PC-9 (cell line): ENCODE measurements at regions not wholly inside any gene's neighbourhood (a gene's known extent, or its start where the extent isn't known, plus 50 kb on each side); places are given as distances from the start of the nearest gene placed in this dataset.

ENCODE experiments used
- EZH2 ChIP-seq: fragments of 200-600 bp; sonication (generic); IDR thresholded peaks from 2 replicates; pipeline ENCODE4 v1.8.0; 2017; ENCODE audit warnings: antibody characterized with exemption, low read depth
- TF ChIP-seq, protein P1 (sequence below): fragments of 200-600 bp; sonication (generic); conservative IDR thresholded peaks from 2 replicates; pipeline ENCODE4 v1.6.1; 2017; ENCODE audit warnings: mixed run types, antibody characterized with exemption, mild to moderate bottlenecking, moderate library complexity

DNA sequence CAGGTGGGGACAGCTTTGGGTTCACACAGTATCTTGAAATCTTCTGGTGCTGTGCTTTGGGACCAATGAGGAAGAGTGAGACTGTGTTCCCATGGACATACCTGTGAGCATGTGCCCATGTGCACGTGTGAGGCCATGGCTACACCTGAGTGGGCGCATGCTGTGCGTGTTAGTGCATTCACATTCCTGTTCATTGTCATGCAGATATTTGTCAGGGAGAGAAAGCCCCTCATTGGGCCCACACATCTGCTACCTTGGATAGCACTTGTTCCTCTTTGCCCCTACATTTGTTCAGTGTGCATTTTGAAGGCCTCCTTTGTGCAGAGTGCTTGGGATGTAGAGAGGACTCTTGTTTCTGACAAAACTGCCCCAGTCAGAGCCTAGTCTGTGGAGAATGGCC is 154.3 kb upstream of the E2F8 start:
- no peak for TF ChIP-seq EZH2
- TF ChIP-seq, protein P1, sequence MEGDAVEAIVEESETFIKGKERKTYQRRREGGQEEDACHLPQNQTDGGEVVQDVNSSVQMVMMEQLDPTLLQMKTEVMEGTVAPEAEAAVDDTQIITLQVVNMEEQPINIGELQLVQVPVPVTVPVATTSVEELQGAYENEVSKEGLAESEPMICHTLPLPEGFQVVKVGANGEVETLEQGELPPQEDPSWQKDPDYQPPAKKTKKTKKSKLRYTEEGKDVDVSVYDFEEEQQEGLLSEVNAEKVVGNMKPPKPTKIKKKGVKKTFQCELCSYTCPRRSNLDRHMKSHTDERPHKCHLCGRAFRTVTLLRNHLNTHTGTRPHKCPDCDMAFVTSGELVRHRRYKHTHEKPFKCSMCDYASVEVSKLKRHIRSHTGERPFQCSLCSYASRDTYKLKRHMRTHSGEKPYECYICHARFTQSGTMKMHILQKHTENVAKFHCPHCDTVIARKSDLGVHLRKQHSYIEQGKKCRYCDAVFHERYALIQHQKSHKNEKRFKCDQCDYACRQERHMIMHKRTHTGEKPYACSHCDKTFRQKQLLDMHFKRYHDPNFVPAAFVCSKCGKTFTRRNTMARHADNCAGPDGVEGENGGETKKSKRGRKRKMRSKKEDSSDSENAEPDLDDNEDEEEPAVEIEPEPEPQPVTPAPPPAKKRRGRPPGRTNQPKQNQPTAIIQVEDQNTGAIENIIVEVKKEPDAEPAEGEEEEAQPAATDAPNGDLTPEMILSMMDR = no peak
